WTC11 (cell line): ENCODE measurements at regions not wholly inside any gene's neighbourhood (a gene's known extent, or its start where the extent isn't known, plus 50 kb on each side); places are given as distances from the start of the nearest gene placed in this dataset.

Experiments
- ATAC-seq: fragments of 200-7000 bp; cut with Tn5 transposase; 2 replicates; pipeline ENCODE4 v1.10.0; 2021; ENCODE audit warnings: mild to moderate bottlenecking, moderate library complexity
- CTCF ChIA-PET: fragments of 300-600 bp; sonication (Branson Sonifier 250); formaldehyde crosslinking; loops from one replicate; lab custom pipeline; 2021; ENCODE audit warnings: antibody characterized with exemption; lab: Charles Lee
- POLR2A ChIA-PET: fragments of 350-600 bp; sonication (Branson Sonifier 250); formaldehyde crosslinking; loops from one replicate; lab custom pipeline; 2021; ENCODE audit warnings: antibody characterized with exemption; lab: Charles Lee
- DNase-seq: peaks from one replicate; pipeline ENCODE4 v3.0.0; 2021; ENCODE audit warnings: low spot score
- H3K27ac Mint-ChIP-seq: 2 replicates; pipeline ENCODE4 v1.8.0; 2021; ENCODE audit warnings: mixed read lengths
- H3K27me3 Mint-ChIP-seq: 2 replicates; pipeline ENCODE4 v1.8.0; 2021; ENCODE audit warnings: low read depth, mild to moderate bottlenecking, moderate library complexity, mixed read lengths
- H3K36me3 Mint-ChIP-seq: 2 replicates; pipeline ENCODE4 v1.8.0; 2021; ENCODE audit warnings: mixed read lengths
- H3K4me1 Mint-ChIP-seq: 2 replicates; pipeline ENCODE4 v1.8.0; 2022; ENCODE audit warnings: mixed read lengths
- H3K4me3 Mint-ChIP-seq: 2 replicates; pipeline ENCODE4 v1.8.0; 2021; ENCODE audit warnings: mild to moderate bottlenecking, moderate library complexity, mixed read lengths
- H3K9me3 Mint-ChIP-seq: 2 replicates; pipeline ENCODE4 v1.8.0; 2021; ENCODE audit warnings: mixed read lengths
- AFF4 ChIP-seq: sonication (generic); formaldehyde crosslinking; IDR thresholded peaks from 2 replicates; pipeline ENCODE4 v1.8.1; 2023; ENCODE audit warnings: mild to moderate bottlenecking, missing genetic modification reagents, borderline replicate concordance
- CREM ChIP-seq: sonication (generic); formaldehyde crosslinking; IDR thresholded peaks from 2 replicates; pipeline ENCODE4 v1.8.1; 2022; ENCODE audit warnings: mild to moderate bottlenecking, missing genetic modification reagents, moderate library complexity
- ETV6 ChIP-seq: sonication (generic); formaldehyde crosslinking; IDR thresholded peaks from 2 replicates; pipeline ENCODE4 v1.8.1; 2022; ENCODE audit warnings: mild to moderate bottlenecking, missing genetic modification reagents
- FOXP4 ChIP-seq: sonication (generic); formaldehyde crosslinking; IDR thresholded peaks from 2 replicates; pipeline ENCODE4 v1.8.0; 2022; ENCODE audit warnings: mild to moderate bottlenecking, missing genetic modification reagents
- GABPB1 ChIP-seq: sonication (generic); formaldehyde crosslinking; IDR thresholded peaks from 2 replicates; pipeline ENCODE4 v1.8.1; 2023; ENCODE audit warnings: mild to moderate bottlenecking, missing genetic modification reagents
- GRHL2 ChIP-seq: fragments of 250-450 bp; sonication (Bioruptor Pico); IDR thresholded peaks from 2 replicates; pipeline ENCODE4 v1.8.0; 2022; ENCODE audit warnings: mild to moderate bottlenecking, moderate library complexity; ENCODE audit not compliant: insufficient replicate concordance, severe bottlenecking
- NR2C2 ChIP-seq: sonication (generic); formaldehyde crosslinking; IDR thresholded peaks from 2 replicates; pipeline ENCODE4 v1.8.0; 2022; ENCODE audit warnings: mild to moderate bottlenecking, missing genetic modification reagents
- PRRX2 ChIP-seq: fragments of 250-450 bp; sonication (Bioruptor Pico); IDR thresholded peaks from 2 replicates; pipeline ENCODE4 v1.8.0; 2021; ENCODE audit warnings: mild to moderate bottlenecking
- TCF7 ChIP-seq: sonication (generic); formaldehyde crosslinking; IDR thresholded peaks from 2 replicates; pipeline ENCODE4 v1.8.0; 2022; ENCODE audit warnings: mild to moderate bottlenecking, low read depth, missing genetic modification reagents, moderate library complexity
- ZNF263 ChIP-seq: sonication (generic); formaldehyde crosslinking; IDR thresholded peaks from 2 replicates; pipeline ENCODE4 v1.8.1; 2022; ENCODE audit warnings: low read depth, mild to moderate bottlenecking, moderate library complexity, missing genetic modification reagents
- ZNF317 ChIP-seq: sonication (generic); formaldehyde crosslinking; IDR thresholded peaks from 2 replicates; pipeline ENCODE4 v1.8.1; 2023; ENCODE audit warnings: low read depth, mild to moderate bottlenecking, moderate library complexity, missing genetic modification reagents, borderline replicate concordance
- ZNF416 ChIP-seq: fragments of 250-450 bp; sonication (Bioruptor Pico); IDR thresholded peaks from 2 replicates; pipeline ENCODE4 v1.9.0; 2021; ENCODE audit warnings: mild to moderate bottlenecking, inconsistent platforms
- TF ChIP-seq, protein P1 (sequence below): sonication (generic); formaldehyde crosslinking; IDR thresholded peaks from 2 replicates; pipeline ENCODE4 v1.8.0; 2022; ENCODE audit warnings: mild to moderate bottlenecking, missing genetic modification reagents
- TF ChIP-seq, protein P2 (sequence below): fragments of 200-600 bp; IDR thresholded peaks from 2 replicates; pipeline ENCODE4 v1.8.0; 2022; ENCODE audit warnings: antibody characterized with exemption
- TF ChIP-seq, protein P3 (sequence below): sonication (generic); formaldehyde crosslinking; IDR thresholded peaks from 2 replicates; pipeline ENCODE4 v1.8.1; 2023; ENCODE audit warnings: mild to moderate bottlenecking, missing genetic modification reagents, moderate library complexity
- TF ChIP-seq, protein P4 (sequence below): fragments of 250-450 bp; sonication (Bioruptor Pico); IDR thresholded peaks from 2 replicates; pipeline ENCODE4 v1.9.0; 2021; ENCODE audit warnings: mild to moderate bottlenecking
- TF ChIP-seq, protein P5 (sequence below): fragments of 250-450 bp; sonication (Bioruptor Pico); IDR thresholded peaks from 2 replicates; pipeline ENCODE4 v2.1.2; 2022; ENCODE audit warnings: mild to moderate bottlenecking, moderate library complexity

GRCh38 chr11:92867913-92868619, 101.4 kb upstream of the MTNR1B start:
- POLR2A ChIA-PET, result no interaction called here
- no peak for DNase-seq
- no peaks in the 10 kb centered on the region for H3K9me3 Mint-ChIP-seq
- no peak overlapping the region for H3K4me3 Mint-ChIP-seq
- 0 out of 2 replicates have a peak, but pooled peaks cover 4% of the 10 kb centered on the region for H3K4me1 Mint-ChIP-seq
- ATAC-seq, result no peak
- H3K36me3 Mint-ChIP-seq, result no peaks in the 10 kb centered on the region
- TF ChIP-seq FOXP4 (CRISPR knock-in tag) (no peak), AFF4 (no peak), ZNF263 (CRISPR knock-in tag) (no peak), PRRX2 (CRISPR knock-in tag) (no peak), NR2C2 (CRISPR knock-in tag) (no peak), CREM (CRISPR knock-in tag) (no peak), GRHL2 (CRISPR knock-in tag) (no peak), ETV6 (CRISPR knock-in tag) (no peak), GABPB1 (CRISPR knock-in tag) (no peak), ZNF317 (CRISPR knock-in tag) (no peak), TCF7 (no peak), ZNF416 (CRISPR knock-in tag) (no peak)
- TF ChIP-seq, protein P1, sequence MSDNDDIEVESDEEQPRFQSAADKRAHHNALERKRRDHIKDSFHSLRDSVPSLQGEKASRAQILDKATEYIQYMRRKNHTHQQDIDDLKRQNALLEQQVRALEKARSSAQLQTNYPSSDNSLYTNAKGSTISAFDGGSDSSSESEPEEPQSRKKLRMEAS, result no peak
- TF ChIP-seq, protein P2, sequence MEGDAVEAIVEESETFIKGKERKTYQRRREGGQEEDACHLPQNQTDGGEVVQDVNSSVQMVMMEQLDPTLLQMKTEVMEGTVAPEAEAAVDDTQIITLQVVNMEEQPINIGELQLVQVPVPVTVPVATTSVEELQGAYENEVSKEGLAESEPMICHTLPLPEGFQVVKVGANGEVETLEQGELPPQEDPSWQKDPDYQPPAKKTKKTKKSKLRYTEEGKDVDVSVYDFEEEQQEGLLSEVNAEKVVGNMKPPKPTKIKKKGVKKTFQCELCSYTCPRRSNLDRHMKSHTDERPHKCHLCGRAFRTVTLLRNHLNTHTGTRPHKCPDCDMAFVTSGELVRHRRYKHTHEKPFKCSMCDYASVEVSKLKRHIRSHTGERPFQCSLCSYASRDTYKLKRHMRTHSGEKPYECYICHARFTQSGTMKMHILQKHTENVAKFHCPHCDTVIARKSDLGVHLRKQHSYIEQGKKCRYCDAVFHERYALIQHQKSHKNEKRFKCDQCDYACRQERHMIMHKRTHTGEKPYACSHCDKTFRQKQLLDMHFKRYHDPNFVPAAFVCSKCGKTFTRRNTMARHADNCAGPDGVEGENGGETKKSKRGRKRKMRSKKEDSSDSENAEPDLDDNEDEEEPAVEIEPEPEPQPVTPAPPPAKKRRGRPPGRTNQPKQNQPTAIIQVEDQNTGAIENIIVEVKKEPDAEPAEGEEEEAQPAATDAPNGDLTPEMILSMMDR, result no peak
- TF ChIP-seq, protein P3, sequence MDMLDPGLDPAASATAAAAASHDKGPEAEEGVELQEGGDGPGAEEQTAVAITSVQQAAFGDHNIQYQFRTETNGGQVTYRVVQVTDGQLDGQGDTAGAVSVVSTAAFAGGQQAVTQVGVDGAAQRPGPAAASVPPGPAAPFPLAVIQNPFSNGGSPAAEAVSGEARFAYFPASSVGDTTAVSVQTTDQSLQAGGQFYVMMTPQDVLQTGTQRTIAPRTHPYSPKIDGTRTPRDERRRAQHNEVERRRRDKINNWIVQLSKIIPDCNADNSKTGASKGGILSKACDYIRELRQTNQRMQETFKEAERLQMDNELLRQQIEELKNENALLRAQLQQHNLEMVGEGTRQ (CRISPR knock-in tag), result no peak
- TF ChIP-seq, protein P4, sequence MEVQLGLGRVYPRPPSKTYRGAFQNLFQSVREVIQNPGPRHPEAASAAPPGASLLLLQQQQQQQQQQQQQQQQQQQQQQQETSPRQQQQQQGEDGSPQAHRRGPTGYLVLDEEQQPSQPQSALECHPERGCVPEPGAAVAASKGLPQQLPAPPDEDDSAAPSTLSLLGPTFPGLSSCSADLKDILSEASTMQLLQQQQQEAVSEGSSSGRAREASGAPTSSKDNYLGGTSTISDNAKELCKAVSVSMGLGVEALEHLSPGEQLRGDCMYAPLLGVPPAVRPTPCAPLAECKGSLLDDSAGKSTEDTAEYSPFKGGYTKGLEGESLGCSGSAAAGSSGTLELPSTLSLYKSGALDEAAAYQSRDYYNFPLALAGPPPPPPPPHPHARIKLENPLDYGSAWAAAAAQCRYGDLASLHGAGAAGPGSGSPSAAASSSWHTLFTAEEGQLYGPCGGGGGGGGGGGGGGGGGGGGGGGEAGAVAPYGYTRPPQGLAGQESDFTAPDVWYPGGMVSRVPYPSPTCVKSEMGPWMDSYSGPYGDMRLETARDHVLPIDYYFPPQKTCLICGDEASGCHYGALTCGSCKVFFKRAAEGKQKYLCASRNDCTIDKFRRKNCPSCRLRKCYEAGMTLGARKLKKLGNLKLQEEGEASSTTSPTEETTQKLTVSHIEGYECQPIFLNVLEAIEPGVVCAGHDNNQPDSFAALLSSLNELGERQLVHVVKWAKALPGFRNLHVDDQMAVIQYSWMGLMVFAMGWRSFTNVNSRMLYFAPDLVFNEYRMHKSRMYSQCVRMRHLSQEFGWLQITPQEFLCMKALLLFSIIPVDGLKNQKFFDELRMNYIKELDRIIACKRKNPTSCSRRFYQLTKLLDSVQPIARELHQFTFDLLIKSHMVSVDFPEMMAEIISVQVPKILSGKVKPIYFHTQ (CRISPR knock-in tag), result no peak
- TF ChIP-seq, protein P5, sequence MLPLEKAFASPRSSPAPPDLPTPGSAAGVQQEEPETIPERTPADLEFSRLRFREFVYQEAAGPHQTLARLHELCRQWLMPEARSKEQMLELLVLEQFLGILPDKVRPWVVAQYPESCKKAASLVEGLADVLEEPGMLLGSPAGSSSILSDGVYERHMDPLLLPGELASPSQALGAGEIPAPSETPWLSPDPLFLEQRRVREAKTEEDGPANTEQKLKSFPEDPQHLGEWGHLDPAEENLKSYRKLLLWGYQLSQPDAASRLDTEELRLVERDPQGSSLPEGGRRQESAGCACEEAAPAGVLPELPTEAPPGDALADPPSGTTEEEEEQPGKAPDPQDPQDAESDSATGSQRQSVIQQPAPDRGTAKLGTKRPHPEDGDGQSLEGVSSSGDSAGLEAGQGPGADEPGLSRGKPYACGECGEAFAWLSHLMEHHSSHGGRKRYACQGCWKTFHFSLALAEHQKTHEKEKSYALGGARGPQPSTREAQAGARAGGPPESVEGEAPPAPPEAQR (CRISPR knock-in tag), result no peak
- H3K27ac Mint-ChIP-seq, result no peak overlapping the region
- CTCF ChIA-PET, result no interaction called here
- no peaks in the 10 kb centered on the region for H3K27me3 Mint-ChIP-seq
